Lower leg skin (tissue), 4 donors: ENCODE measurements at regions not wholly inside any gene's neighbourhood (a gene's known extent, or its start where the extent isn't known, plus 50 kb on each side); places are given as distances from the start of the nearest gene placed in this dataset.

Source experiments
- DNase-seq, 2 donors: peaks; one replicate each; pipeline ENCODE4 v3.0.0-alpha.2; 2019; ENCODE audit warnings: low spot score in 2 of 2
- H3K4me3 ChIP-seq: fragments of 200-600 bp; sonication (generic); 2 replicates; pipeline ENCODE4 v1.5.1; 2017; ENCODE audit warnings: mild to moderate bottlenecking, low read depth; ENCODE audit not compliant: poor library complexity, severe bottlenecking
- POLR2A ChIP-seq, 2 donors: fragments of 450-650 bp; IDR thresholded peaks; one replicate each; pipeline ENCODE4 v1.6.1; 2016 to 2017; ENCODE audit warnings: antibody characterized with exemption in 2 of 2, mild to moderate bottlenecking in 1 of 2, moderate library complexity in 1 of 2
- WGBS, 2 donors: methylation state at CpG; one replicate each; pipeline ENCODE4 v1.1.5; 2018; 5-methylcytosine and 5-hydroxymethylcytosine counted together
- intact Hi-C: fragments of 100-400 bp; cut with DNase I; formaldehyde crosslinking; loops from one replicate; pipeline ENCODE4 v1.15.0; 2023; ENCODE audit warnings: low total_unique reads
- TF ChIP-seq, protein P1 (sequence below), 3 donors: fragments of 450-650 bp; IDR thresholded peaks; one replicate each; pipeline ENCODE4 v1.5.1; 2016; ENCODE audit warnings: antibody characterized with exemption in 3 of 3, mild to moderate bottlenecking in 3 of 3, moderate library complexity in 2 of 3

- intact Hi-C loops, result no loop called here
- no peak for DNase-seq
- WGBS, 2 donors, result 21 to 30% methylated on average over 6 of the region's 6 CpGs
Measured at GRCh38 chr10:20622531-20623211, 274.4 kb downstream of the NEBL start.

GRCh38 chr10:20620981-20621380 lies 276.1 kb downstream of the NEBL start:
- DNase-seq, result no peak
- WGBS, 2 donors, result 76 to 84% methylated on average over 2 of the region's 2 CpGs
- H3K4me3 ChIP-seq, result no peak overlapping the region
- TF ChIP-seq, protein P1, sequence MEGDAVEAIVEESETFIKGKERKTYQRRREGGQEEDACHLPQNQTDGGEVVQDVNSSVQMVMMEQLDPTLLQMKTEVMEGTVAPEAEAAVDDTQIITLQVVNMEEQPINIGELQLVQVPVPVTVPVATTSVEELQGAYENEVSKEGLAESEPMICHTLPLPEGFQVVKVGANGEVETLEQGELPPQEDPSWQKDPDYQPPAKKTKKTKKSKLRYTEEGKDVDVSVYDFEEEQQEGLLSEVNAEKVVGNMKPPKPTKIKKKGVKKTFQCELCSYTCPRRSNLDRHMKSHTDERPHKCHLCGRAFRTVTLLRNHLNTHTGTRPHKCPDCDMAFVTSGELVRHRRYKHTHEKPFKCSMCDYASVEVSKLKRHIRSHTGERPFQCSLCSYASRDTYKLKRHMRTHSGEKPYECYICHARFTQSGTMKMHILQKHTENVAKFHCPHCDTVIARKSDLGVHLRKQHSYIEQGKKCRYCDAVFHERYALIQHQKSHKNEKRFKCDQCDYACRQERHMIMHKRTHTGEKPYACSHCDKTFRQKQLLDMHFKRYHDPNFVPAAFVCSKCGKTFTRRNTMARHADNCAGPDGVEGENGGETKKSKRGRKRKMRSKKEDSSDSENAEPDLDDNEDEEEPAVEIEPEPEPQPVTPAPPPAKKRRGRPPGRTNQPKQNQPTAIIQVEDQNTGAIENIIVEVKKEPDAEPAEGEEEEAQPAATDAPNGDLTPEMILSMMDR (IDR thresholded peaks at IDR 0.05), result no peak
- TF ChIP-seq POLR2A (IDR thresholded peaks at IDR 0.05), result no peak
- intact Hi-C loops, result no loop called here

More at GRCh38 chr10:20622531-20623211, 274.4 kb downstream of the NEBL start:
- TF ChIP-seq POLR2A (IDR thresholded peaks at IDR 0.05), result no peak
- TF ChIP-seq, protein P1 (IDR thresholded peaks at IDR 0.05), result no peak
- H3K4me3 ChIP-seq, result no peak overlapping the region

GRCh38 chr10:20618011-20618547 lies 279.0 kb downstream of the NEBL start:
- H3K4me3 ChIP-seq, result no peak overlapping the region
- intact Hi-C loops, result no loop called here
- DNase-seq, result no peak
- TF ChIP-seq, protein P1 (IDR thresholded peaks at IDR 0.05), result no peak
- no peak for TF ChIP-seq POLR2A (IDR thresholded peaks at IDR 0.05)
- WGBS, 2 donors, result 86 to 88% methylated on average over 3 of the region's 3 CpGs

- 80 to 83% methylated on average over 12 of the region's 12 CpGs for WGBS, 2 donors
- no peak for TF ChIP-seq POLR2A (IDR thresholded peaks at IDR 0.05)
- no peak overlapping the region for H3K4me3 ChIP-seq
- intact Hi-C loops, result no loop called here
- no peak for DNase-seq
Measured at GRCh38 chr10:20616918-20617810, 279.9 kb downstream of the NEBL start.

DNA sequence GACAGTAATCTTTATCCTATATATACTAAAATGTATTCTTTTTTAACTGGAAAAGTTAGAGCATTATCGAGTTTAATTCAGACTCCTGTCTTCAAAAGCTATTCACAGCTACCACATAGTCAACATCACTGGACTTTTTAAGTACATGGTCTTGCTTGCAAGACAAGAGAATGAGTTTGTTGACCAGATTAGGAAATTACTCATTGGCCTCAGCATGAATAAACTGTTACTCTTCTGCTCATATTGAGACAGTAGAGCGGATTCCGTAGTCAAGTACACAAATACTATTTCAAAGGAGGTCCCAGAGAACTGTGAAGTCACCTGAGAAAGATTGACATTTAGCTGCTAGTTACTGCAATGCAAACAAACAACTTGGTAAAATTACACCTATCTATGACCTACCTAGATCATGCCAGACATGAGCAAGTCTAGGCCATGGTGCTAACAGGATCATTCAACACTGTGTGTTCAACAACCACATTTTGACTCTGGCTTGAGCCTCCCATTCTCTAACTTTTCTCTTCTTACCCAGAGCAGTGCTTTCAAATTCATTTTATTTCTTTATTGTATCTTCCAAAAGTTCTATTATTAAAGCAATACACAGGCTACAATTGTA lies 280.9 kb downstream of the NEBL start:
- DNase-seq, result no peak
- 90 to 97% methylated on average over 3 of the region's 3 CpGs for WGBS, 2 donors
- H3K4me3 ChIP-seq, result no peak overlapping the region
- intact Hi-C loops, result no loop called here
- no peak for TF ChIP-seq POLR2A (IDR thresholded peaks at IDR 0.05)
- TF ChIP-seq, protein P1 (IDR thresholded peaks at IDR 0.05), result no peak

DNA sequence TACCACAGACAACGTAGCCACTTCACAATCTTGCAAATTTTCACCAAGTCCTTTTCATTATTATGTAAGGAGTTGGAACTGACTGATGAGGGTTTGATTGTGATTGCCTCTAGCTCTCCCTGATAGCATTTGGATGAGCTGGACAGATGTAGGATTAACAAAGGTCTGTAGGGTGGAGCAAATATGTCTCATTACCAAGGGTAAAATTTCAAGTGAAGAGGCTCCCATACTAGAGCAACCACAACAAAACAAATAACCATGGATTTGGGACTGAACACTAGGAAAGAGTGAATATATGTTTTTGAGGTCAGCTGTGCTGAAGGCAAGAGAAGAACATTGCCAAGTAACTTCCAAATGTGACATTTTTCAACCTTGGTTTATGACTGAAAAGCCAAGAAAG lies 281.7 kb downstream of the NEBL start:
- no peak for TF ChIP-seq POLR2A (IDR thresholded peaks at IDR 0.05)
- TF ChIP-seq, protein P1 (IDR thresholded peaks at IDR 0.05), result no peak
- no peak overlapping the region for H3K4me3 ChIP-seq
- DNase-seq, result no peak
- 78 to 83% methylated on average over 1 of the region's 1 CpG for WGBS, 2 donors
- intact Hi-C loops, result no loop called here
